ENCODE measurements at regions not wholly inside any gene's neighbourhood (a gene's known extent, or its start where the extent isn't known, plus 50 kb on each side); places are given as distances from the start of the nearest gene placed in this dataset.

- Histone ChIP-seq H3K4me1 (ENCODE audit: control insufficient read depth in 1 of 2, low read depth in 2 of 2) (no peaks in the 10 kb centered on the region), H3K36me3 (no peaks in the 10 kb centered on the region), H3K27ac (no peak overlapping the region), H3K4me3 (no peak overlapping the region), H3K9me3 (no peaks in the 10 kb centered on the region), H3K27me3 (replicated peaks; ENCODE audit: insufficient read depth) (no peaks in the 10 kb centered on the region)
- no peak for DNase-seq (ENCODE audit: low spot score)
- TF ChIP-seq CTCF (IDR thresholded peaks at IDR 0.05): no peak
- ATAC-seq (ENCODE audit: insufficient number of reproducible peaks, low FRiP score, low read depth): no peak
Measured at GRCh38 chr1:208544794-208545193, 300.6 kb upstream of the PLXNA2 start.

DNA sequence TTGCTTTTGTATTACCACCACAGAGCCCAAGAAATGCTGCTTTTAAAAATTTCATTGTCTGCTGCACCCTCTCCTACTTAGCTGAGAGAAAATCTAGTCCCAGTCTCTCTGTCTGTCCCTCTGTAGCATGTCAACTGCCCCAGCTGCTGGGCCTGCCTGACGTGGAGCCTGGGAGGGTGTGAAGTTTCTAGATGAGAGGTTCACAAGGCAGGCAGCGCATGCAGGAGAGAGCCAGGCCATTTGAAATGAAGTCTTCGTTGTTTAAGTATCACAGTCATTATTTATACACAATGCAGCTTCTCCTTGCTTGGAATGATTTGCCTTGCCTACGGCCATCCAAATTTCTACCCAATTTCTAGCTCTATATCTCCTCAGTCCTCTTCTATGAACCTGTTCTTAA is 306.8 kb upstream of the PLXNA2 start:
- Histone ChIP-seq H3K4me1 (ENCODE audit: control insufficient read depth in 1 of 2, low read depth in 2 of 2) (no peaks in the 10 kb centered on the region), H3K27ac (no peak overlapping the region), H3K36me3 (no peaks in the 10 kb centered on the region), H3K9me3 (no peaks in the 10 kb centered on the region), H3K4me3 (no peak overlapping the region), H3K27me3 (replicated peaks; ENCODE audit: insufficient read depth) (no peaks in the 10 kb centered on the region)
- no peak for ATAC-seq (ENCODE audit: insufficient number of reproducible peaks, low FRiP score, low read depth)
- TF ChIP-seq CTCF (IDR thresholded peaks at IDR 0.05): no peak
- no peak for DNase-seq (ENCODE audit: low spot score)

GRCh38 chr1:208551633-208552320 is 307.6 kb upstream of the PLXNA2 start:
- Histone ChIP-seq H3K9me3 (no peaks in the 10 kb centered on the region), H3K36me3 (no peaks in the 10 kb centered on the region), H3K27ac (no peak overlapping the region), H3K4me1 (ENCODE audit: control insufficient read depth in 1 of 2, low read depth in 2 of 2) (no peaks in the 10 kb centered on the region), H3K27me3 (replicated peaks; ENCODE audit: insufficient read depth) (no peaks in the 10 kb centered on the region), H3K4me3 (no peak overlapping the region)
- no peak for TF ChIP-seq CTCF (IDR thresholded peaks at IDR 0.05)
- ATAC-seq (ENCODE audit: insufficient number of reproducible peaks, low FRiP score, low read depth): no peak
- DNase-seq (ENCODE audit: low spot score): no peak

DNA sequence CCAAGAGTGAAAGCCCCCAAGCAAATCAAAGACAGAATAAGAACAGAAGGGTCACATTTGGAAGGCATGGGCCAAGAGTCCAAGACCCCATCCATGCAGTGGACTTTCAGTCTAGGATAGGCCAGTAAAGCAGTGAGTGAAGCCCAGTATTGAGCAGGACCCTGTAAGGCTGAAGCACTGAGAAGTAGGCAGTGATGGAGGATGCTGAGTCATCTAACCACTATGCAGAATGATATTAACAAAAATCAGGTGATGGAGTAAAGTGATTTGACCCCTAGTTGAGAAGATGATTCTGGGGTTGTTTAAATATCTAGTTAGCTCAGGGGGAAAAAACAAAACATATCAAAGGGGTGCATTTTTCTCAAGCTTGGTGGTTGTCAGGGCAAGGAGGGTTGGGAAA is 308.7 kb upstream of the PLXNA2 start:
- no peaks in the 10 kb centered on the region for H3K9me3 ChIP-seq
- H3K4me1 ChIP-seq (ENCODE audit: control insufficient read depth in 1 of 2, low read depth in 2 of 2): no peaks in the 10 kb centered on the region
- H3K36me3 ChIP-seq: no peaks in the 10 kb centered on the region
- no peak overlapping the region for H3K4me3 ChIP-seq
- ATAC-seq (ENCODE audit: insufficient number of reproducible peaks, low FRiP score, low read depth): no peak
- DNase-seq (ENCODE audit: low spot score): no peak
- TF ChIP-seq CTCF (IDR thresholded peaks at IDR 0.05): no peak
- H3K27me3 ChIP-seq (replicated peaks; ENCODE audit: insufficient read depth): no peaks in the 10 kb centered on the region
- no peak overlapping the region for H3K27ac ChIP-seq

GRCh38 chr1:208556461-208556860 is 312.3 kb upstream of the PLXNA2 start:
- H3K27ac ChIP-seq: no peak overlapping the region
- DNase-seq (ENCODE audit: low spot score) (no peak), ATAC-seq (ENCODE audit: insufficient number of reproducible peaks, low FRiP score, low read depth) (no peak)
- peaks cover 0 to 5% of the 10 kb centered on the region in 2 donors for H3K4me1 ChIP-seq (ENCODE audit: control insufficient read depth in 1 of 2, low read depth in 2 of 2)
- no peaks in the 10 kb centered on the region for H3K36me3 ChIP-seq
- TF ChIP-seq CTCF (IDR thresholded peaks at IDR 0.05): no peak
- H3K4me3 ChIP-seq: no peak overlapping the region
- H3K27me3 ChIP-seq (replicated peaks; ENCODE audit: insufficient read depth): no peaks in the 10 kb centered on the region
- no peaks in the 10 kb centered on the region for H3K9me3 ChIP-seq

All from thoracic aorta (tissue), 2 donors.